ENCODE measurements at regions not wholly inside any gene's neighbourhood (a gene's known extent, or its start where the extent isn't known, plus 50 kb on each side); places are given as distances from the start of the nearest gene placed in this dataset.
"Not testable (repeated sequence)": the region's sequence is repeated elsewhere in the genome, so short reads cannot be mapped to it uniquely, and the experiment has no call there.

- H3K27me3 ChIP-seq (ENCODE audit: control insufficient read depth, insufficient read depth, low read length); H3K4me3 ChIP-seq (ENCODE audit: low read length); H3K36me3 ChIP-seq (ENCODE audit: control insufficient read depth, insufficient read depth, low read length); H3K4me1 ChIP-seq (ENCODE audit: control insufficient read depth, insufficient read depth, low read length); H3K9ac ChIP-seq (ENCODE audit: low read length); H3K27ac ChIP-seq (ENCODE audit: low read depth, low read length): not testable (repeated sequence)
Measured at GRCh38 chr2:242009846-242010245, 140.3 kb downstream of the RTP5 start.

GRCh38 chr2:242010252-242011166 is 141.0 kb downstream of the RTP5 start:
- H3K27ac ChIP-seq (ENCODE audit: low read depth, low read length); H3K9ac ChIP-seq (ENCODE audit: low read length); H3K4me3 ChIP-seq (ENCODE audit: low read length); H3K27me3 ChIP-seq (ENCODE audit: control insufficient read depth, insufficient read depth, low read length); H3K36me3 ChIP-seq (ENCODE audit: control insufficient read depth, insufficient read depth, low read length); H3K4me1 ChIP-seq (ENCODE audit: control insufficient read depth, insufficient read depth, low read length): not testable (repeated sequence)

GRCh38 chr2:242011167-242011513 is 141.6 kb downstream of the RTP5 start:
- Histone ChIP-seq H3K27me3 (ENCODE audit: control insufficient read depth, insufficient read depth, low read length) (no peaks in the 10 kb centered on the region), H3K4me1 (ENCODE audit: control insufficient read depth, insufficient read depth, low read length) (no peaks in the 10 kb centered on the region), H3K9ac (ENCODE audit: low read length) (no peak overlapping the region), H3K27ac (ENCODE audit: low read depth, low read length) (no peak overlapping the region), H3K36me3 (ENCODE audit: control insufficient read depth, insufficient read depth, low read length) (no peaks in the 10 kb centered on the region), H3K4me3 (ENCODE audit: low read length) (no peak overlapping the region)

GRCh38 chr2:242011516-242011915 is 142.0 kb downstream of the RTP5 start:
- H3K9ac ChIP-seq (ENCODE audit: low read length) = no peak overlapping the region
- no peaks in the 10 kb centered on the region for H3K27me3 ChIP-seq (ENCODE audit: control insufficient read depth, insufficient read depth, low read length)
- no peak overlapping the region for H3K27ac ChIP-seq (ENCODE audit: low read depth, low read length)
- no peaks in the 10 kb centered on the region for H3K4me1 ChIP-seq (ENCODE audit: control insufficient read depth, insufficient read depth, low read length)
- no peaks in the 10 kb centered on the region for H3K36me3 ChIP-seq (ENCODE audit: control insufficient read depth, insufficient read depth, low read length)
- H3K4me3 ChIP-seq (ENCODE audit: low read length) = no peak overlapping the region

GRCh38 chr2:242011991-242012764 is 142.6 kb downstream of the RTP5 start:
- Histone ChIP-seq H3K27ac (ENCODE audit: low read depth, low read length) (no peak overlapping the region), H3K4me1 (ENCODE audit: control insufficient read depth, insufficient read depth, low read length) (no peaks in the 10 kb centered on the region), H3K4me3 (ENCODE audit: low read length) (no peak overlapping the region), H3K27me3 (ENCODE audit: control insufficient read depth, insufficient read depth, low read length) (no peaks in the 10 kb centered on the region), H3K9ac (ENCODE audit: low read length) (no peak overlapping the region), H3K36me3 (ENCODE audit: control insufficient read depth, insufficient read depth, low read length) (no peaks in the 10 kb centered on the region)

GRCh38 chr2:242012956-242013764 is 143.6 kb downstream of the RTP5 start:
- no peak overlapping the region for H3K9ac ChIP-seq (ENCODE audit: low read length)
- H3K27me3 ChIP-seq (ENCODE audit: control insufficient read depth, insufficient read depth, low read length) = no peaks in the 10 kb centered on the region
- H3K27ac ChIP-seq (ENCODE audit: low read depth, low read length) = no peak overlapping the region
- no peaks in the 10 kb centered on the region for H3K4me1 ChIP-seq (ENCODE audit: control insufficient read depth, insufficient read depth, low read length)
- no peak overlapping the region for H3K4me3 ChIP-seq (ENCODE audit: low read length)
- no peaks in the 10 kb centered on the region for H3K36me3 ChIP-seq (ENCODE audit: control insufficient read depth, insufficient read depth, low read length)

- Histone ChIP-seq H3K4me1 (ENCODE audit: control insufficient read depth, insufficient read depth, low read length) (no peaks in the 10 kb centered on the region), H3K27me3 (ENCODE audit: control insufficient read depth, insufficient read depth, low read length) (no peaks in the 10 kb centered on the region), H3K4me3 (ENCODE audit: low read length) (no peak overlapping the region), H3K36me3 (ENCODE audit: control insufficient read depth, insufficient read depth, low read length) (no peaks in the 10 kb centered on the region), H3K9ac (ENCODE audit: low read length) (no peak overlapping the region), H3K27ac (ENCODE audit: low read depth, low read length) (no peak overlapping the region)
Measured at GRCh38 chr2:242013771-242014170, 144.2 kb downstream of the RTP5 start.

- no peak overlapping the region for H3K27ac ChIP-seq (ENCODE audit: low read depth, low read length)
- H3K36me3 ChIP-seq (ENCODE audit: control insufficient read depth, insufficient read depth, low read length) = no peaks in the 10 kb centered on the region
- H3K9ac ChIP-seq (ENCODE audit: low read length) = no peak overlapping the region
- no peaks in the 10 kb centered on the region for H3K4me1 ChIP-seq (ENCODE audit: control insufficient read depth, insufficient read depth, low read length)
- H3K4me3 ChIP-seq (ENCODE audit: low read length) = no peak overlapping the region
- no peaks in the 10 kb centered on the region for H3K27me3 ChIP-seq (ENCODE audit: control insufficient read depth, insufficient read depth, low read length)
Measured at GRCh38 chr2:242015108-242016065, 145.9 kb downstream of the RTP5 start.

- no peak overlapping the region for H3K9ac ChIP-seq (ENCODE audit: low read length)
- H3K4me3 ChIP-seq (ENCODE audit: low read length) = no peak overlapping the region
- H3K36me3 ChIP-seq (ENCODE audit: control insufficient read depth, insufficient read depth, low read length) = no peaks in the 10 kb centered on the region
- H3K27ac ChIP-seq (ENCODE audit: low read depth, low read length) = no peak overlapping the region
- no peaks in the 10 kb centered on the region for H3K4me1 ChIP-seq (ENCODE audit: control insufficient read depth, insufficient read depth, low read length)
- no peaks in the 10 kb centered on the region for H3K27me3 ChIP-seq (ENCODE audit: control insufficient read depth, insufficient read depth, low read length)
Measured at GRCh38 chr2:242017086-242017485, 147.6 kb downstream of the RTP5 start.

GRCh38 chr2:242018416-242018815 is 148.9 kb downstream of the RTP5 start:
- H3K36me3 ChIP-seq (ENCODE audit: control insufficient read depth, insufficient read depth, low read length); H3K27ac ChIP-seq (ENCODE audit: low read depth, low read length); H3K9ac ChIP-seq (ENCODE audit: low read length); H3K4me1 ChIP-seq (ENCODE audit: control insufficient read depth, insufficient read depth, low read length); H3K27me3 ChIP-seq (ENCODE audit: control insufficient read depth, insufficient read depth, low read length); H3K4me3 ChIP-seq (ENCODE audit: low read length): not testable (repeated sequence)

- Histone ChIP-seq H3K27me3 (ENCODE audit: control insufficient read depth, insufficient read depth, low read length) (no peaks in the 10 kb centered on the region), H3K9ac (ENCODE audit: low read length) (no peak overlapping the region), H3K27ac (ENCODE audit: low read depth, low read length) (no peak overlapping the region), H3K4me3 (ENCODE audit: low read length) (no peak overlapping the region), H3K4me1 (ENCODE audit: control insufficient read depth, insufficient read depth, low read length) (no peaks in the 10 kb centered on the region), H3K36me3 (ENCODE audit: control insufficient read depth, insufficient read depth, low read length) (no peaks in the 10 kb centered on the region)
Measured at GRCh38 chr2:242019344-242019743, 149.8 kb downstream of the RTP5 start.
